ENCODE measurements at regions not wholly inside any gene's neighbourhood (a gene's known extent, or its start where the extent isn't known, plus 50 kb on each side); places are given as distances from the start of the nearest gene placed in this dataset.

DNA sequence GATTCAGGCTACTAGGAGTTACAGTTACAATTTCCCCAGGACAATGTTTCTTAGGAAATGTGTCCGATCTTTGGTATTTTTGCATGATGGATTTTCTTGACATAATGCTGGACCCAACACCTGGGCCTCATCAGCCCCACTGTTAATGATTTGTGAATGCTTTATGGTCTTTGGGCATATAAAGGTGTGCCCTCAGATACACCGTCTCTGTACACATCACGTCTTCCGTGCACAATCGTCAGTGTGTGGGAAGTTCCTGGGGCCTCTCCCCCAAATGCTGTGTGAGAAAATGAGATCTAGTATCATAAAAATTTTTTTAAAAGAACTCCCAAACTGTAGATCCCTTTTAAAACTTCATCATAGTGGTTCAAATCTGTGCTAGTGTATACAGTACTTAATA lies 373.2 kb upstream of the ID4 start:
- no peak for DNase-seq (ENCODE audit: low read depth, low spot score)
- no peak overlapping the region for H2AFZ ChIP-seq (ENCODE audit: low read depth, low read length)
- H3K4me1 ChIP-seq (ENCODE audit: control insufficient read depth, extremely low read depth, insufficient read depth, low read length), result no peaks in the 10 kb centered on the region
- dilution Hi-C loops (cut with MboI; ENCODE audit: extremely low pct_ligation_motif_present, low sequenced_read_pairs), result no loop called here
- TF ChIP-seq, protein P1, sequence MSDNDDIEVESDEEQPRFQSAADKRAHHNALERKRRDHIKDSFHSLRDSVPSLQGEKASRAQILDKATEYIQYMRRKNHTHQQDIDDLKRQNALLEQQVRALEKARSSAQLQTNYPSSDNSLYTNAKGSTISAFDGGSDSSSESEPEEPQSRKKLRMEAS (IDR thresholded peaks at IDR 0.05; ENCODE audit: insufficient read depth, insufficient read length), result no peak
- no peak for TF ChIP-seq POLR2AphosphoS5 (IDR thresholded peaks at IDR 0.05; ENCODE audit: insufficient read depth, low read depth, low read length)
- no peak for TF ChIP-seq FOS (IDR thresholded peaks at IDR 0.05; ENCODE audit: borderline replicate concordance, insufficient read depth, low read length)
- TF ChIP-seq POLR2A (IDR thresholded peaks at IDR 0.05; ENCODE audit: low read depth, low read length), result no peak
- no peak for TF ChIP-seq JUN (IDR thresholded peaks at IDR 0.05; ENCODE audit: borderline replicate concordance, insufficient read depth, insufficient read length, low read depth)
- TF ChIP-seq, protein P2, sequence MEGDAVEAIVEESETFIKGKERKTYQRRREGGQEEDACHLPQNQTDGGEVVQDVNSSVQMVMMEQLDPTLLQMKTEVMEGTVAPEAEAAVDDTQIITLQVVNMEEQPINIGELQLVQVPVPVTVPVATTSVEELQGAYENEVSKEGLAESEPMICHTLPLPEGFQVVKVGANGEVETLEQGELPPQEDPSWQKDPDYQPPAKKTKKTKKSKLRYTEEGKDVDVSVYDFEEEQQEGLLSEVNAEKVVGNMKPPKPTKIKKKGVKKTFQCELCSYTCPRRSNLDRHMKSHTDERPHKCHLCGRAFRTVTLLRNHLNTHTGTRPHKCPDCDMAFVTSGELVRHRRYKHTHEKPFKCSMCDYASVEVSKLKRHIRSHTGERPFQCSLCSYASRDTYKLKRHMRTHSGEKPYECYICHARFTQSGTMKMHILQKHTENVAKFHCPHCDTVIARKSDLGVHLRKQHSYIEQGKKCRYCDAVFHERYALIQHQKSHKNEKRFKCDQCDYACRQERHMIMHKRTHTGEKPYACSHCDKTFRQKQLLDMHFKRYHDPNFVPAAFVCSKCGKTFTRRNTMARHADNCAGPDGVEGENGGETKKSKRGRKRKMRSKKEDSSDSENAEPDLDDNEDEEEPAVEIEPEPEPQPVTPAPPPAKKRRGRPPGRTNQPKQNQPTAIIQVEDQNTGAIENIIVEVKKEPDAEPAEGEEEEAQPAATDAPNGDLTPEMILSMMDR (IDR thresholded peaks at IDR 0.05; ENCODE audit: extremely low read depth in 1 of 2, insufficient read depth in 1 of 2, low read depth in 1 of 2, low read length in 2 of 2), result no peak
- TF ChIP-seq EZH2 (IDR thresholded peaks at IDR 0.05; ENCODE audit: borderline replicate concordance, low read depth, low read length, severe bottlenecking), result no peak
- no peak for TF ChIP-seq MYC (IDR thresholded peaks at IDR 0.05; ENCODE audit: low read depth, low read length)
- no peak for TF ChIP-seq GATA2 (IDR thresholded peaks at IDR 0.05; ENCODE audit: insufficient read depth, insufficient read length, low read depth, low read length)
- ChIA-PET CTCF (no interaction called here), POLR2A (no interaction called here)
- no peak overlapping the region for H3K9ac ChIP-seq (replicated peaks; ENCODE audit: extremely low read depth, insufficient read depth, low read length)
- H3K9me3 ChIP-seq (replicated peaks; ENCODE audit: control insufficient read depth, insufficient read depth, low read length), result peaks cover 6% of the 10 kb centered on the region
- H4K20me1 ChIP-seq (replicated peaks; ENCODE audit: control insufficient read depth, extremely low read depth, insufficient read depth, low read length), result no peaks in the 10 kb centered on the region
- intact Hi-C loops (cut with micrococcal nuclease), result no loop called here
- BruUV-seq (replicated peaks), result no TSS peak
- FAIRE-seq, result no peak
- no peak overlapping the region for H3K4me3 ChIP-seq (replicated peaks in 1 of 3; ENCODE audit: insufficient read depth in 1 of 3, low read depth in 1 of 3, low read length in 3 of 3)
- H3K79me2 ChIP-seq (ENCODE audit: control insufficient read depth, insufficient read depth, low read length), result no peaks in the 10 kb centered on the region
- H3K9me1 ChIP-seq (replicated peaks; ENCODE audit: control insufficient read depth, extremely low read depth, insufficient read depth, low read length), result no peaks in the 10 kb centered on the region
- H3K36me3 ChIP-seq (ENCODE audit: control insufficient read depth in 2 of 2, extremely low read depth in 1 of 2, insufficient read depth in 2 of 2, low read length in 2 of 2), result no peaks in the 10 kb centered on the region
- no peaks in the 10 kb centered on the region for H3K27me3 ChIP-seq (ENCODE audit: control insufficient read depth in 2 of 2, insufficient read depth in 2 of 2, low read length in 2 of 2)
- no peak overlapping the region for H3K27ac ChIP-seq (ENCODE audit: insufficient read depth, low read depth, low read length)
- H3K4me2 ChIP-seq (ENCODE audit: insufficient read depth, low read length), result no peak overlapping the region

Measured in endothelial cell of umbilical vein (primary cell).